ENCODE measurements at regions not wholly inside any gene's neighbourhood (a gene's known extent, or its start where the extent isn't known, plus 50 kb on each side); places are given as distances from the start of the nearest gene placed in this dataset.

DNA sequence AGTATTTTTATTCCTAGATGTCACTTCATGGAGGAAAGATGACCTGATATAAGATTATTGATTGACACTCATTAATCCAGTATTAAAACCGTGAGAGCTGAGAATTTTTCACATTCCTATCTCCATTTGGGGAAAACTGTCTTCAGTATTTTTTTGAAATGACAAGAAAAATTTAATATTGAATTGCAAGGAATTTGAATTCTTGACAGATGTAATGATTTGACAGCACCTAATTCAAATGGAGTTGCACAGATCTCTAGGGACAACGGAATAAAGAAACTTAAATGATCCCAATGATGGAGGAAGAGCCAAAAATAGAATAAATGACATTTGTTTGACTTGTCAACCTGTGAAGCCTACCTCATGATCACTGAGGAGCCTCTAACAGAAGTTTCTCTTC is 1591.4 kb downstream of the HACE1 start:
- ATAC-seq (no peak), DNase-seq (ENCODE audit: missing footprints) (no peak)
- intact Hi-C loops (cut with DNase I): no loop called here

- ATAC-seq (no peak), DNase-seq (ENCODE audit: missing footprints) (no peak)
- intact Hi-C loops (cut with DNase I): no loop called here
Observed at GRCh38 chr6:103264020-103264419, 1595.7 kb downstream of the HACE1 start.

- DNase-seq (ENCODE audit: missing footprints) (no peak), ATAC-seq (no peak)
- intact Hi-C loops (cut with DNase I): no loop called here
Observed at GRCh38 chr6:103255132-103255531, 1604.6 kb downstream of the HACE1 start.

DNA sequence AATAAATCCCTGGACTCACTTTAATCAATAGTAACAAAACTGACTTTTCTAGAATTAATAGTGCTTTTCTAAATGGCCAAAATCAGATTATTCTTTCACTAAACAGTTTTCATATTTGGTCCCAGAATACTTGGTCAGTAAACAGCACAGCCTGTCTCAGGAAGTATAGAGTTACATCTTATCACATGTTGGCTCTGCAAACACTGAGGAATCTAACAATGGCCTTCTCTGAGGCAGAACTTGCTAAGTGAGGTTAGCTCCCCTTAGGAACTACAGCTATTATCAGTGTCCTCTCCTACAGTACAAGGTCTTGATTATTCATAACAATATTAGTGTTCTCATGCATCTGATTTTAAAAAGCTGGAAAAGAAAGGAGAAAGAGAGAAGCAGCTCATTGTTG is 1622.8 kb downstream of the HACE1 start:
- DNase-seq (ENCODE audit: missing footprints) (no peak), ATAC-seq (no peak)
- intact Hi-C loops (cut with DNase I): no loop called here

- ATAC-seq: no peak
- intact Hi-C loops (cut with DNase I): no loop called here
- DNase-seq (ENCODE audit: missing footprints): no peak
Observed at GRCh38 chr6:103231181-103231580, 1628.5 kb downstream of the HACE1 start.

DNA sequence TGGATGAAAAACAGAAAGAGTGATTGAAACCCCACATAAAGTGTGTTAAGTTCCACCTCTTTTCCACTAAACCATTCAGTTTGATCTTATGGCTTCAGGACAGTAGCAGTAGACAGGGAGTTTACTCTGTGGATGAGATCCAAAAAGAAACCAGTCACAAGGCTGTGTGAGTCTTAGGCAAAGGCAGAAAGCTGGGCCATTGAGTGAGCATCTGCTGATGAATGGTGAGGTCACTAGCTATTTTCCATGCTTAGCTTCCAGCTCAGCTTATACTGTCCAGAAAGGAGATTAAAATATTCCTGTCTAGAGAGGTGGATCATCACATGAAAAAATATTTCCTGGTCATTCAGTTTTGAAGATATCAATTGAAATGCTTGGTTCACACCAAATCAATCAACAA is 1643.9 kb downstream of the HACE1 start:
- DNase-seq (ENCODE audit: missing footprints): no peak
- ATAC-seq: no peak
- intact Hi-C loops (cut with DNase I): no loop called here

DNA sequence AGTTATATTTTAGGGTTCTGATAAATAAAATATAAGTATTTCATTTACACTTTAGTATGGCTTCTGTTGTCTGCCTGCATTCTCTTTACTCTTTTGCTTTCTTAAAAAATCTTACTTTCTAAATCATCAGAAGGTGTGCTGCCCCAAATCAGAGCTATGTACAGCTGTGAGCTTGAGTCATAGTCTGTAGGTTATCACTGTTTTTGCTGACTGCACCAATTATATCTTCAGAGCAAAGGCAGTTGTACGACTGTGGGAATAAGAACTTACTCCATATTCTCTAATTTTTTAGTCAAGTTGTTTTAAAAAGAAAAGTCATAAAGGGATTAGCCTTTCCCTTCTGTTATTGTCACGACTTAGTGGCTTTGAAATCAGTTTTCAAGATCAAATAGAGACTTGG is 1649.0 kb downstream of the HACE1 start:
- intact Hi-C loops (cut with DNase I): no loop called here
- DNase-seq (ENCODE audit: missing footprints) (no peak), ATAC-seq (no peak)

GRCh38 chr6:103198386-103198785 is 1661.3 kb downstream of the HACE1 start:
- intact Hi-C loops (cut with DNase I): no loop called here
- ATAC-seq (no peak), DNase-seq (ENCODE audit: missing footprints) (no peak)

DNA sequence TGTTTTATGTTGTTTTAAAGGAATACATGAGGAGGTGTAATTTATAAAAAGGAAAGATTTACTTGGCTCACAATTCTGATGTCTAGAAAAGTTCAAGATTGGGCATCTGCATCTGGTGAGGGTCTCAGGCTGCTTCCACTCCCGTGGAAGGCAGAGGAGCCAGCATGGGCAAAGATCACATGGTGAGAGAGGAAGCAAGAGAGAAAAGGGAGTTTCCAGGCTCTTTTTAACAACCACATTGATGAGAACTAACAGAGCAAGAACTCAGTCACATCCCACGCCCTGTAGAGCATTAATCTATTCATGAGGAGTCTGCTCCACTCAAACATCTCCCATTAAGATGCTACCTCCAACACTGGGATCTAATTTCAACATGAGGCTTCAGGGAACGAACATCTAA is 1666.3 kb downstream of the HACE1 start:
- no peak for ATAC-seq
- intact Hi-C loops (cut with DNase I): no loop called here
- no peak for DNase-seq (ENCODE audit: missing footprints)

DNA sequence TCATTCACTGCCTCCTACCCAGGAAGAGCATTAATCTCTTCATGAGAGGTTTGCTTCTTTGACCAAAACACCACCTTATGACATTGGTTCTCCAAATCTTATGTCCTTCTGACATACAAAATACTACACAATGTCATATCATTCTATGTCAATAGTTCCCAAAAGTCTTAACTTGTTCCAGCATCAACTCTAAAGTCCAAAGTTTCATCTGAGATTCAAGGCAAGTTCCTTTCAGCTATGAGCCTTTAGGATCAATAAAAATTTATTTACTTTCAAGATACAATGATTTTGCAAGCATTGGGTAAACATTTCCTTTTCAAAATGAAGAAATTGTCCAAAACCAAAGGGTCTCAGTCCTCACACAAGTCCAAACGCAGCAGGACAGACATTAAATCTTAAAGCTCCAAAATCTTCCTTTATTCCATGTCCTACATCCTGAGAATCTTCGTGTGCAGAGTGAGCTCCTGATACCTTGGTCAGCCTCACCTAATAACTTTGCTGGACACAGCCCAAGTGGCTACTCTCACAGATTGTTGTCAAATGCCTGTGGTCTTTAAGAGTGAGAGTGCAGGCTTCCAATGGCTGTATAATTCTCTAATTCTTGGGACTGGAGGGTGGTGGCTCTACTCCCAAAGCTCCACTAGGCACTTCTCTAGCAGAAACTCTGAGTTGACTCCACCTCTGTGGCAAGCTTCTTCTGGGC is 1668.2 kb downstream of the HACE1 start:
- DNase-seq (ENCODE audit: missing footprints): no peak
- ATAC-seq: no peak
- intact Hi-C loops (cut with DNase I): no loop called here

GRCh38 chr6:103184776-103185175 is 1674.9 kb downstream of the HACE1 start:
- no peak for ATAC-seq
- DNase-seq (ENCODE audit: missing footprints): no peak
- intact Hi-C loops (cut with DNase I): no loop called here

DNA sequence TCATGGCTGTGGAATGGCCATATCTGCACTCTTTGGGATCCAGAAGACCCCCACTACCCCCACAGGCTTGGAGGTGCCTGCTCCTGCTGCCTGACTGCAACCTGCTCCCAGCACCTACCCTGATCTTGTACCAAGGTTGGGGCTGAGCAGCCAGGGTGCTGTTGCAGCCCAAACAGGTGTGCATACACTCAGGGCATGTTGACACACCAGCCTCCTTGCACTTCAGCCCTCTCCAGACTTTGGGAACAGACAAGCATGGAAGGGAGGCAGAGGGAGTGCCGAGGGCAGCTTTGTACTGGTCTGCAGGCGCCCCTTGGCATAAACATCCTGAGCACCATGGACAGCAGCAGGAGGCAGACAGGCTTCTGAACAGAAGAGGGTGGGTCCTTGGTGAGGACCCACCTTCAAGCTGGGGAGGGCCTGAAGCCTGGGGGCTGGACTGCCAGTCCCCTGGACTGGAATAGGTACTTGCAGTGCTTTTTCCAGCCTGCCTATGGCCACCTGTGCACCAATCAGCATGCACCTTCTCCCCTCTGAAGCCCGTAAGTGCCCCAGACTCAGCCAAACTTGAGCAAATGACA is 1675.8 kb downstream of the HACE1 start:
- intact Hi-C loops (cut with DNase I): no loop called here
- ATAC-seq (no peak), DNase-seq (ENCODE audit: missing footprints) (no peak)

- ATAC-seq (no peak), DNase-seq (ENCODE audit: missing footprints) (no peak)
- intact Hi-C loops (cut with DNase I): no loop called here
Observed at GRCh38 chr6:103178193-103178592, 1681.5 kb downstream of the HACE1 start.

GRCh38 chr6:103177791-103178190 is 1681.9 kb downstream of the HACE1 start:
- ATAC-seq (no peak), DNase-seq (ENCODE audit: missing footprints) (no peak)
- intact Hi-C loops (cut with DNase I): no loop called here

DNA sequence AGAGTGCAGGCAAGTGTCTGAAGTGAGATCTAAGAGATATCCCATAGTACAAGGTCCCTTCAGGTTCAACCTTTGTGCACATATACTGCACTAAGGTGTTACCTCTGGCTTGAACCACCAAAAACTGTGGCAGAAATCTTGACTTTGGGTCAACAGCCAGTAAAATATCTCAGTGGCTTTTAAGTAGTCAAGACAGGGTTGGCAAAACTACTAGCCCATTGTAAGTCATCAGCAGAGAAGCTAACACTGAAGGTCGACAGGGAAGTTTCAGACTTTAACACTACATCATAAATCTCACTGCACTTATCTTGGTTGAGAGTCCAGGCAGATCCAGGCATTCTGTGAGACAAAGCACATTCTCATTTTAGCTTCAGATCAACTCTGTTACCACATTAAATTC is 1684.7 kb downstream of the HACE1 start:
- ATAC-seq: no peak
- intact Hi-C loops (cut with DNase I): no loop called here
- DNase-seq (ENCODE audit: missing footprints): no peak

DNA sequence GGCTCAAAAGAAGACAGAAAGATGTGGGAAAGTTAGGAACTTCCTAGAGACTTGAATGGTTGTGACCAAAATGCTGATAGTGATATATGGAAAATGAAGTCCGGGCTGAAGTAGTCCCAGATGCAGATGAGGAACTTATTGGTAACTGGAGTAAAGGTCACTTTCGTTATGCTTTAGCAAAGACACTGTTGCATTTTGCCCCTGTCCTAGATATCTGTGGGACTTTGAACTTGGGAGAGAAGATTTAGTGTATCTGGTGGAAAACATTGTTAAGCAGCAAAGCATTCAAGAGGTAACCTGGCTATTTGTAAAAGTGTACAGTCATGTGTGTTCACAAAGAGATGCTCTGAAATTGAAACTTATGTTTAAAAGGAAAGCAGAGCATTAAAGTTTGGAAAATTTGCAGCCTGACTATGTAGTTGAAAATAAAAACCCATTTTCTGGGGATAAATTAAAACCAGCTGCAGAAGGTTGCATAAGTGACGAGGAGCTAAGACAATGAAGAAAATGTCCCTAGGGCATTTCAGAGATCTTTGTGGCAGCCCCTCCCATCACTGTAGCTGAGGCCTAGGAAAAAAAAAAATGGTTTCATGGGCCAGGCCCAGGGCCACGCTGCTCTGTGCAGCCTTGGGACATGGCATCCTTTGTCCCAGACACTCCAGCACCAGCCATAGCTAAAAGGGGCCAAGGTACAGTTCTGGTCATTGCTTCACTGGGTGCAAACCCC is 1692.2 kb downstream of the HACE1 start:
- ATAC-seq: no peak
- intact Hi-C loops (cut with DNase I): no loop called here

DNA sequence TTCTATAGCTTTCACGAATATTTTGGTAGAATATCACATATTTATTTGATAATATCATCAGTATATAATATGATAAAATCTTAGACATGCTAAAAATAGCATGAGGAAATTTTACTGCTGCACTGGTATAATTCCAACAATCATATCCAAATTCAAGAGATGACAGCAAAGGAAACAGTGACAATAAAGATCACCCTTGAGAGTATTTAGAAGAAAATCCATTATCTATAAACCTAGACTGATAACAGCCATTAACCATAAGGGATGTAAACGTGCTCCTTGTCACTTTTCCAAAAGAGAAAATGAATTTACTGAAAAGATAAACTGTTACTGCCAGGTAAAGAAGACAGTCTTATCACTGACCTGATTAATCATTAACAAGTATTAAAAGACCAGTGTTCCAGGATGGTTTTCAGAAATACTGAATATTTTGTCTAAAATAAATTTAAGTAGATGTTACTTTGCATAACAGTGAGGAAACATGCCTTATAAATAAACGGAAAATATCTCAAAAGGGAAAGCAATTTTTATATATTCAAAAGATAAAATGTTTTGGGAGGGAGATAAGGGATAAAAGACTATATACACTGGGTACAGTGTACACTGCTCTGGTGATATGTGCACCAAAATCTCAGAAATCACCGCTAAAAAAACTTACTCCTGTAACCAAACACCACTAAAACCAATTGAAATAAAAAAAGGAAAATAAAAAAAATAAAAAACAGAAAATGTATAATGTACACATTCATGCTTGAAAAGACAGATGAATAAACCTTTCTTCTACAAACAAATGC is 1704.7 kb downstream of the HACE1 start:
- ATAC-seq: no peak
- intact Hi-C loops (cut with DNase I): no loop called here
- DNase-seq (ENCODE audit: missing footprints): no peak

More for the DNA sequence above, 1692.2 kb downstream of the HACE1 start:
- no peak for DNase-seq (ENCODE audit: missing footprints)

- intact Hi-C loops (cut with DNase I): no loop called here
- ATAC-seq (no peak), DNase-seq (ENCODE audit: missing footprints) (no peak)
Observed at GRCh38 chr6:103153016-103153415, 1706.7 kb downstream of the HACE1 start.

- intact Hi-C loops (cut with DNase I): no loop called here
- ATAC-seq (no peak), DNase-seq (ENCODE audit: missing footprints) (no peak)
Observed at GRCh38 chr6:103142902-103143301, 1716.8 kb downstream of the HACE1 start.

Measured in Right ventricle myocardium inferior (tissue), 1 donor.